ENCODE measurements at regions not wholly inside any gene's neighbourhood (a gene's known extent, or its start where the extent isn't known, plus 50 kb on each side); places are given as distances from the start of the nearest gene placed in this dataset.

DNA sequence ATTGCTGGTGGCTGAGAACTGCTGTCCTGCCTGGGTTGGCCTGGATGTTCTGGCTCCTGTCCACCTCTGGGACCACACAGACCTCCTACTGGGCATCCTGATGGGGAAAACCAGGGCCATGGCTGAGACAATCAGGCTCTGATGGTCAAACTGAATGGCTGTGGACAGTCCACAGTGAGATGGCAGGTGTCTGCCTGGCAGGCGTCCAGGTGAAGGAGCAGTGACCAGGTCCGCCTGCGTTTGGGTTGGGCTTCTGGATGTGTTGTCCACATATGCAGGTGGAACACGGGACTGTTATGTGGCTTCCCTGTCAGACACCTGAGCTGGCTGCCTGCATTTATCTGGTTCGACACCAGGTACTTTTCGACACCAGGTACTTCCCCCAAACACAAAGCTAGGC lies 241.7 kb downstream of the BUB3 start (continued):
- TF ChIP-seq, protein P1, sequence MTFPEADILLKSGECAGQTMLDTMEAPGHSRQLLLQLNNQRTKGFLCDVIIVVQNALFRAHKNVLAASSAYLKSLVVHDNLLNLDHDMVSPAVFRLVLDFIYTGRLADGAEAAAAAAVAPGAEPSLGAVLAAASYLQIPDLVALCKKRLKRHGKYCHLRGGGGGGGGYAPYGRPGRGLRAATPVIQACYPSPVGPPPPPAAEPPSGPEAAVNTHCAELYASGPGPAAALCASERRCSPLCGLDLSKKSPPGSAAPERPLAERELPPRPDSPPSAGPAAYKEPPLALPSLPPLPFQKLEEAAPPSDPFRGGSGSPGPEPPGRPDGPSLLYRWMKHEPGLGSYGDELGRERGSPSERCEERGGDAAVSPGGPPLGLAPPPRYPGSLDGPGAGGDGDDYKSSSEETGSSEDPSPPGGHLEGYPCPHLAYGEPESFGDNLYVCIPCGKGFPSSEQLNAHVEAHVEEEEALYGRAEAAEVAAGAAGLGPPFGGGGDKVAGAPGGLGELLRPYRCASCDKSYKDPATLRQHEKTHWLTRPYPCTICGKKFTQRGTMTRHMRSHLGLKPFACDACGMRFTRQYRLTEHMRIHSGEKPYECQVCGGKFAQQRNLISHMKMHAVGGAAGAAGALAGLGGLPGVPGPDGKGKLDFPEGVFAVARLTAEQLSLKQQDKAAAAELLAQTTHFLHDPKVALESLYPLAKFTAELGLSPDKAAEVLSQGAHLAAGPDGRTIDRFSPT (tag by site-specific recombination; IDR thresholded peaks at IDR 0.05), result no peak
- TF ChIP-seq, protein P2, sequence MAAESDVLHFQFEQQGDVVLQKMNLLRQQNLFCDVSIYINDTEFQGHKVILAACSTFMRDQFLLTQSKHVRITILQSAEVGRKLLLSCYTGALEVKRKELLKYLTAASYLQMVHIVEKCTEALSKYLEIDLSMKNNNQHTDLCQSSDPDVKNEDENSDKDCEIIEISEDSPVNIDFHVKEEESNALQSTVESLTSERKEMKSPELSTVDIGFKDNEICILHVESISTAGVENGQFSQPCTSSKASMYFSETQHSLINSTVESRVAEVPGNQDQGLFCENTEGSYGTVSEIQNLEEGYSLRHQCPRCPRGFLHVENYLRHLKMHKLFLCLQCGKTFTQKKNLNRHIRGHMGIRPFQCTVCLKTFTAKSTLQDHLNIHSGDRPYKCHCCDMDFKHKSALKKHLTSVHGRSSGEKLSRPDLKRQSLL (tag by site-specific recombination; IDR thresholded peaks at IDR 0.05), result no peak
- TF ChIP-seq ZNF132 (tag by site-specific recombination; IDR thresholded peaks at IDR 0.05; ENCODE audit: borderline replicate concordance), result no peak
- TF ChIP-seq, protein P3, sequence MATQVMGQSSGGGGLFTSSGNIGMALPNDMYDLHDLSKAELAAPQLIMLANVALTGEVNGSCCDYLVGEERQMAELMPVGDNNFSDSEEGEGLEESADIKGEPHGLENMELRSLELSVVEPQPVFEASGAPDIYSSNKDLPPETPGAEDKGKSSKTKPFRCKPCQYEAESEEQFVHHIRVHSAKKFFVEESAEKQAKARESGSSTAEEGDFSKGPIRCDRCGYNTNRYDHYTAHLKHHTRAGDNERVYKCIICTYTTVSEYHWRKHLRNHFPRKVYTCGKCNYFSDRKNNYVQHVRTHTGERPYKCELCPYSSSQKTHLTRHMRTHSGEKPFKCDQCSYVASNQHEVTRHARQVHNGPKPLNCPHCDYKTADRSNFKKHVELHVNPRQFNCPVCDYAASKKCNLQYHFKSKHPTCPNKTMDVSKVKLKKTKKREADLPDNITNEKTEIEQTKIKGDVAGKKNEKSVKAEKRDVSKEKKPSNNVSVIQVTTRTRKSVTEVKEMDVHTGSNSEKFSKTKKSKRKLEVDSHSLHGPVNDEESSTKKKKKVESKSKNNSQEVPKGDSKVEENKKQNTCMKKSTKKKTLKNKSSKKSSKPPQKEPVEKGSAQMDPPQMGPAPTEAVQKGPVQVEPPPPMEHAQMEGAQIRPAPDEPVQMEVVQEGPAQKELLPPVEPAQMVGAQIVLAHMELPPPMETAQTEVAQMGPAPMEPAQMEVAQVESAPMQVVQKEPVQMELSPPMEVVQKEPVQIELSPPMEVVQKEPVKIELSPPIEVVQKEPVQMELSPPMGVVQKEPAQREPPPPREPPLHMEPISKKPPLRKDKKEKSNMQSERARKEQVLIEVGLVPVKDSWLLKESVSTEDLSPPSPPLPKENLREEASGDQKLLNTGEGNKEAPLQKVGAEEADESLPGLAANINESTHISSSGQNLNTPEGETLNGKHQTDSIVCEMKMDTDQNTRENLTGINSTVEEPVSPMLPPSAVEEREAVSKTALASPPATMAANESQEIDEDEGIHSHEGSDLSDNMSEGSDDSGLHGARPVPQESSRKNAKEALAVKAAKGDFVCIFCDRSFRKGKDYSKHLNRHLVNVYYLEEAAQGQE (tag by site-specific recombination; IDR thresholded peaks at IDR 0.05), result no peak
- no peak for TF ChIP-seq ZNF654 (tag by site-specific recombination; IDR thresholded peaks at IDR 0.05; ENCODE audit: low read depth)
- no peak for TF ChIP-seq PRDM1 (tag by site-specific recombination; IDR thresholded peaks at IDR 0.05)
- no peak for TF ChIP-seq ZNF701 (tag by site-specific recombination; IDR thresholded peaks at IDR 0.05)

DNA sequence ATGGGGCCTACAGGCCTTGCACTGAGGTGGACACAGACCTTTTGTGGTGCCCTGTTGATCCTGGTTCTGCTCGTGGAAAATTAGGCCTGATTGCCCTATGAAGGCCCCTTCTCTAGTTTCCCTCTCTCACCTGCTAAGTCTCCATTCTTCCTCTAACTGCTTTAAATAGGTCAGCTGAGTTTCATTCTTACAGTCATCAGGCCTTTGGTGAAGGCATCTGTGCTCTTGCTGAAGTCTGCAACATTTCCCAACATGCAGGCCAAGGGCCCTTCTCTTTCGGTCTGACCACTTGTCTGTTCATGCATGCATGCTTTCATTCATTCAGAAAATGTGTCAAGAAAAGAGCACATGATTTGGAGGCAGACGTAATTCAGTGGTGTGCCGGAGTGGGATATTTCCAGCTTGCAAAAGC lies 244.0 kb downstream of the BUB3 start:
- Histone ChIP-seq H3K4me1 (ENCODE audit: control insufficient read depth, insufficient read depth, low read length) (no peaks in the 10 kb centered on the region), H3K9me3 (ENCODE audit: control insufficient read depth, insufficient read depth, low read depth, low read length) (no peaks in the 10 kb centered on the region)
- TF ChIP-seq, protein P4, sequence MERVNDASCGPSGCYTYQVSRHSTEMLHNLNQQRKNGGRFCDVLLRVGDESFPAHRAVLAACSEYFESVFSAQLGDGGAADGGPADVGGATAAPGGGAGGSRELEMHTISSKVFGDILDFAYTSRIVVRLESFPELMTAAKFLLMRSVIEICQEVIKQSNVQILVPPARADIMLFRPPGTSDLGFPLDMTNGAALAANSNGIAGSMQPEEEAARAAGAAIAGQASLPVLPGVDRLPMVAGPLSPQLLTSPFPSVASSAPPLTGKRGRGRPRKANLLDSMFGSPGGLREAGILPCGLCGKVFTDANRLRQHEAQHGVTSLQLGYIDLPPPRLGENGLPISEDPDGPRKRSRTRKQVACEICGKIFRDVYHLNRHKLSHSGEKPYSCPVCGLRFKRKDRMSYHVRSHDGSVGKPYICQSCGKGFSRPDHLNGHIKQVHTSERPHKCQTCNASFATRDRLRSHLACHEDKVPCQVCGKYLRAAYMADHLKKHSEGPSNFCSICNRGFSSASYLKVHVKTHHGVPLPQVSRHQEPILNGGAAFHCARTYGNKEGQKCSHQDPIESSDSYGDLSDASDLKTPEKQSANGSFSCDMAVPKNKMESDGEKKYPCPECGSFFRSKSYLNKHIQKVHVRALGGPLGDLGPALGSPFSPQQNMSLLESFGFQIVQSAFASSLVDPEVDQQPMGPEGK (tag by site-specific recombination; IDR thresholded peaks at IDR 0.05), result no peak

DNA sequence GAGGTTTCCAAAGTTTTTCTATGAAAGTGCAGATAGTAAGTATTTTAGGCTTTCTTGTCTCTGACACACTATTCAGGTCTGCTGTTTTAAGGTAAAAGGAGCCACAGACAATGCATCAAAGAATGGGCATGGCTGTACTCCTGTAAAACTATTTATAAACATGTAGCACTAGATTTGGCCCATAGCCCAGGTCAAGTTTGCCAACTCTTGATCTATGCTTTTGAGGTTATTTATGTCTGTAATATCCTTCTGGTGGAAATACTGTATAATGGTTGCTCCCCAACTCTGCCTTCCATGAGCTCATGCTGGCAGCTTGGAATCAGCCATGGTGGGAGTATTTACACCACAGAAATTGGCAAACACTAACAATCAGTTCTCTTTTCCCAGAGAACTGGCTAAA lies 244.6 kb downstream of the BUB3 start:
- ChIA-PET CTCF (interaction anchor here (1.7 kb wide), 1 partner anchor 18 kb away, joined by 5 read pairs; no protein-coding TSS in a partner anchor), POLR2A (no interaction called here)
- H3K36me3 ChIP-seq (ENCODE audit: control insufficient read depth in 2 of 2, insufficient read depth in 1 of 2, low read length in 2 of 2), result no peaks in the 10 kb centered on the region
- H3K9me3 ChIP-seq (ENCODE audit: control insufficient read depth, insufficient read depth, low read depth, low read length), result no peaks in the 10 kb centered on the region
- H3K4me3 ChIP-seq (ENCODE audit: low read depth, low read length), result no peak overlapping the region
- no peaks in the 10 kb centered on the region for H3K4me1 ChIP-seq (ENCODE audit: control insufficient read depth, insufficient read depth, low read length)
- H3K27ac ChIP-seq (ENCODE audit: extremely low read depth, low read depth, low read length), result no peak overlapping the region
- TF ChIP-seq ZFP37 (tag by site-specific recombination; IDR thresholded peaks at IDR 0.05), result no peak
- TF ChIP-seq ZNF830 (tag by site-specific recombination; IDR thresholded peaks at IDR 0.05; ENCODE audit: low read depth), result no peak
- no peak for TF ChIP-seq ZNF571 (tag by site-specific recombination; IDR thresholded peaks at IDR 0.05)
- TF ChIP-seq, protein P5, sequence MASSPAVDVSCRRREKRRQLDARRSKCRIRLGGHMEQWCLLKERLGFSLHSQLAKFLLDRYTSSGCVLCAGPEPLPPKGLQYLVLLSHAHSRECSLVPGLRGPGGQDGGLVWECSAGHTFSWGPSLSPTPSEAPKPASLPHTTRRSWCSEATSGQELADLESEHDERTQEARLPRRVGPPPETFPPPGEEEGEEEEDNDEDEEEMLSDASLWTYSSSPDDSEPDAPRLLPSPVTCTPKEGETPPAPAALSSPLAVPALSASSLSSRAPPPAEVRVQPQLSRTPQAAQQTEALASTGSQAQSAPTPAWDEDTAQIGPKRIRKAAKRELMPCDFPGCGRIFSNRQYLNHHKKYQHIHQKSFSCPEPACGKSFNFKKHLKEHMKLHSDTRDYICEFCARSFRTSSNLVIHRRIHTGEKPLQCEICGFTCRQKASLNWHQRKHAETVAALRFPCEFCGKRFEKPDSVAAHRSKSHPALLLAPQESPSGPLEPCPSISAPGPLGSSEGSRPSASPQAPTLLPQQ (tag by site-specific recombination; IDR thresholded peaks at IDR 0.05), result no peak
- TF ChIP-seq, protein P6, sequence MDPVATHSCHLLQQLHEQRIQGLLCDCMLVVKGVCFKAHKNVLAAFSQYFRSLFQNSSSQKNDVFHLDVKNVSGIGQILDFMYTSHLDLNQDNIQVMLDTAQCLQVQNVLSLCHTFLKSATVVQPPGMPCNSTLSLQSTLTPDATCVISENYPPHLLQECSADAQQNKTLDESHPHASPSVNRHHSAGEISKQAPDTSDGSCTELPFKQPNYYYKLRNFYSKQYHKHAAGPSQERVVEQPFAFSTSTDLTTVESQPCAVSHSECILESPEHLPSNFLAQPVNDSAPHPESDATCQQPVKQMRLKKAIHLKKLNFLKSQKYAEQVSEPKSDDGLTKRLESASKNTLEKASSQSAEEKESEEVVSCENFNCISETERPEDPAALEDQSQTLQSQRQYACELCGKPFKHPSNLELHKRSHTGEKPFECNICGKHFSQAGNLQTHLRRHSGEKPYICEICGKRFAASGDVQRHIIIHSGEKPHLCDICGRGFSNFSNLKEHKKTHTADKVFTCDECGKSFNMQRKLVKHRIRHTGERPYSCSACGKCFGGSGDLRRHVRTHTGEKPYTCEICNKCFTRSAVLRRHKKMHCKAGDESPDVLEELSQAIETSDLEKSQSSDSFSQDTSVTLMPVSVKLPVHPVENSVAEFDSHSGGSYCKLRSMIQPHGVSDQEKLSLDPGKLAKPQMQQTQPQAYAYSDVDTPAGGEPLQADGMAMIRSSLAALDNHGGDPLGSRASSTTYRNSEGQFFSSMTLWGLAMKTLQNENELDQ (tag by site-specific recombination; IDR thresholded peaks at IDR 0.05; ENCODE audit: low read depth), result no peak
- no peak for TF ChIP-seq HOXC10 (CRISPR knock-in tag; IDR thresholded peaks at IDR 0.05)
- no peak for TF ChIP-seq ZNF155 (tag by site-specific recombination; IDR thresholded peaks at IDR 0.05)
- TF ChIP-seq, protein P7, sequence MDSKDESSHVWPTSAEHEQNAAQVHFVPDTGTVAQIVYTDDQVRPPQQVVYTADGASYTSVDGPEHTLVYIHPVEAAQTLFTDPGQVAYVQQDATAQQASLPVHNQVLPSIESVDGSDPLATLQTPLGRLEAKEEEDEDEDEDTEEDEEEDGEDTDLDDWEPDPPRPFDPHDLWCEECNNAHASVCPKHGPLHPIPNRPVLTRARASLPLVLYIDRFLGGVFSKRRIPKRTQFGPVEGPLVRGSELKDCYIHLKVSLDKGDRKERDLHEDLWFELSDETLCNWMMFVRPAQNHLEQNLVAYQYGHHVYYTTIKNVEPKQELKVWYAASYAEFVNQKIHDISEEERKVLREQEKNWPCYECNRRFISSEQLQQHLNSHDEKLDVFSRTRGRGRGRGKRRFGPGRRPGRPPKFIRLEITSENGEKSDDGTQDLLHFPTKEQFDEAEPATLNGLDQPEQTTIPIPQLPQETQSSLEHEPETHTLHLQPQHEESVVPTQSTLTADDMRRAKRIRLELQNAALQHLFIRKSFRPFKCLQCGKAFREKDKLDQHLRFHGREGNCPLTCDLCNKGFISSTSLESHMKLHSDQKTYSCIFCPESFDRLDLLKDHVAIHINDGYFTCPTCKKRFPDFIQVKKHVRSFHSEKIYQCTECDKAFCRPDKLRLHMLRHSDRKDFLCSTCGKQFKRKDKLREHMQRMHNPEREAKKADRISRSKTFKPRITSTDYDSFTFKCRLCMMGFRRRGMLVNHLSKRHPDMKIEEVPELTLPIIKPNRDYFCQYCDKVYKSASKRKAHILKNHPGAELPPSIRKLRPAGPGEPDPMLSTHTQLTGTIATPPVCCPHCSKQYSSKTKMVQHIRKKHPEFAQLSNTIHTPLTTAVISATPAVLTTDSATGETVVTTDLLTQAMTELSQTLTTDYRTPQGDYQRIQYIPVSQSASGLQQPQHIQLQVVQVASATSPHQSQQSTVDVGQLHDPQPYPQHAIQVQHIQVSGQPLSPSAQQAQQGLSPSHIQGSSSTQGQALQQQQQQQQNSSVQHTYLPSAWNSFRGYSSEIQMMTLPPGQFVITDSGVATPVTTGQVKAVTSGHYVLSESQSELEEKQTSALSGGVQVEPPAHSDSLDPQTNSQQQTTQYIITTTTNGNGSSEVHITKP (tag by site-specific recombination; IDR thresholded peaks at IDR 0.05), result no peak

More for the DNA sequence above, 244.0 kb downstream of the BUB3 start:
- H3K27ac ChIP-seq (ENCODE audit: extremely low read depth, low read depth, low read length), result no peak overlapping the region
- ChIA-PET POLR2A (no interaction called here), CTCF (interaction anchor here (1.7 kb wide), 1 partner anchor 17 kb away, joined by 5 read pairs; no protein-coding TSS in a partner anchor)
- H3K4me3 ChIP-seq (ENCODE audit: low read depth, low read length), result no peak overlapping the region
- H3K36me3 ChIP-seq (ENCODE audit: control insufficient read depth in 2 of 2, insufficient read depth in 1 of 2, low read length in 2 of 2), result no peaks in the 10 kb centered on the region

Data from HEK293 (cell line).